PFSK-1 (cell line): ENCODE measurements at regions not wholly inside any gene's neighbourhood (a gene's known extent, or its start where the extent isn't known, plus 50 kb on each side); places are given as distances from the start of the nearest gene placed in this dataset.

Source experiments
- POLR2AphosphoS5 ChIP-seq: IDR thresholded peaks from 2 replicates; pipeline ENCODE4 v1.6.1; 2012; ENCODE audit warnings: low read depth, mild to moderate bottlenecking, control low read depth, low read length, moderate library complexity
- SIN3A ChIP-seq: IDR thresholded peaks from 2 replicates; pipeline ENCODE4 v1.6.1; 2012; ENCODE audit warnings: mild to moderate bottlenecking, low read length, moderate library complexity, borderline replicate concordance; ENCODE audit not compliant: insufficient read depth
- TF ChIP-seq, protein P1 (sequence below), 2 experiments: IDR thresholded peaks; 2 replicates each; pipeline versions ENCODE4 v1.6.1 to v1.8.0; 2011 to 2012; ENCODE audit warnings: low read depth in 2 of 2, low read length in 2 of 2, control low read depth in 1 of 2, inconsistent platforms in 1 of 2, mild to moderate bottlenecking in 1 of 2, moderate library complexity in 1 of 2; ENCODE audit not compliant: insufficient read depth in 1 of 2

DNA sequence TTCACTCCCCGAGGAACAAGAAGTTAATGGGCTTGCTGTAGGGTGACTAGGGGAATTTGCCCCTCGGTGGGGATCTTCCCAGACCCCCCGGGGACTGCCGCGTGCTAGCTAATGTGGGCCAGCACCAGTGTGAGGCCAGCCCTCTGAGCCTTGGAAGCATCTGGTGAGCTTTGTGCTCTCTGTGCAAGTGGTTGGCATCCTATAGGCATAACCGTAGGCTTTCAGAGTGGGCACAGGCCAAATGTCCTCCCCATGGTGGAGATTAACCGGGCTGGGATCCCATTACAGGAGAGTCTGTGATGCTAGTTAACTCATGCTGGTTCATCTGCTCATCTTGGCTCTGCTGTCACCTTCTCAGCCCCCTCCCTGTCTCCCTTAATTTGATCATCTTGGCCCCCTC, 125.7 kb downstream of the TRIM29 start:
- TF ChIP-seq POLR2AphosphoS5 (no peak), SIN3A (no peak)
- TF ChIP-seq, protein P1, sequence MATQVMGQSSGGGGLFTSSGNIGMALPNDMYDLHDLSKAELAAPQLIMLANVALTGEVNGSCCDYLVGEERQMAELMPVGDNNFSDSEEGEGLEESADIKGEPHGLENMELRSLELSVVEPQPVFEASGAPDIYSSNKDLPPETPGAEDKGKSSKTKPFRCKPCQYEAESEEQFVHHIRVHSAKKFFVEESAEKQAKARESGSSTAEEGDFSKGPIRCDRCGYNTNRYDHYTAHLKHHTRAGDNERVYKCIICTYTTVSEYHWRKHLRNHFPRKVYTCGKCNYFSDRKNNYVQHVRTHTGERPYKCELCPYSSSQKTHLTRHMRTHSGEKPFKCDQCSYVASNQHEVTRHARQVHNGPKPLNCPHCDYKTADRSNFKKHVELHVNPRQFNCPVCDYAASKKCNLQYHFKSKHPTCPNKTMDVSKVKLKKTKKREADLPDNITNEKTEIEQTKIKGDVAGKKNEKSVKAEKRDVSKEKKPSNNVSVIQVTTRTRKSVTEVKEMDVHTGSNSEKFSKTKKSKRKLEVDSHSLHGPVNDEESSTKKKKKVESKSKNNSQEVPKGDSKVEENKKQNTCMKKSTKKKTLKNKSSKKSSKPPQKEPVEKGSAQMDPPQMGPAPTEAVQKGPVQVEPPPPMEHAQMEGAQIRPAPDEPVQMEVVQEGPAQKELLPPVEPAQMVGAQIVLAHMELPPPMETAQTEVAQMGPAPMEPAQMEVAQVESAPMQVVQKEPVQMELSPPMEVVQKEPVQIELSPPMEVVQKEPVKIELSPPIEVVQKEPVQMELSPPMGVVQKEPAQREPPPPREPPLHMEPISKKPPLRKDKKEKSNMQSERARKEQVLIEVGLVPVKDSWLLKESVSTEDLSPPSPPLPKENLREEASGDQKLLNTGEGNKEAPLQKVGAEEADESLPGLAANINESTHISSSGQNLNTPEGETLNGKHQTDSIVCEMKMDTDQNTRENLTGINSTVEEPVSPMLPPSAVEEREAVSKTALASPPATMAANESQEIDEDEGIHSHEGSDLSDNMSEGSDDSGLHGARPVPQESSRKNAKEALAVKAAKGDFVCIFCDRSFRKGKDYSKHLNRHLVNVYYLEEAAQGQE (IDR thresholded peaks at IDR 0.05; ENCODE audit: insufficient read depth in 1 of 2, low read depth in 2 of 2, low read length in 2 of 2) = no peak
